SK-N-SH (cell line): ENCODE measurements at regions not wholly inside any gene's neighbourhood (a gene's known extent, or its start where the extent isn't known, plus 50 kb on each side); places are given as distances from the start of the nearest gene placed in this dataset.
"Not testable (repeated sequence)": the region's sequence is repeated elsewhere in the genome, so short reads cannot be mapped to it uniquely, and the experiment has no call there.

Source experiments
- CTCF ChIA-PET: fragments of 300-600, 350-600 bp; formaldehyde crosslinking; extraction: SDS; loops from one replicate; lab custom pipeline; 2021; lab: Yijun Ruan, JAX
- POLR2A ChIA-PET: fragments of 350-600 bp; sonication (Branson Sonifier 250); formaldehyde crosslinking; extraction: SDS; loops from one replicate; lab custom pipeline; 2020; ENCODE audit warnings: antibody characterized with exemption, inconsistent platforms; lab: Yijun Ruan, JAX
- DNase-seq: peaks from one replicate; pipeline ENCODE4 v3.0.0; 2012
- H2AFZ ChIP-seq: fragments of 200-600 bp; sonication (generic); 2 replicates; pipeline ENCODE4 v1.8.1; 2016; ENCODE audit warnings: antibody characterized with exemption, mild to moderate bottlenecking, low read depth
- H3F3A ChIP-seq: fragments of 200-600 bp; sonication (generic); replicated peaks from 2 replicates; pipeline ENCODE3; 2016; ENCODE audit warnings: antibody characterized with exemption, mild to moderate bottlenecking; ENCODE audit not compliant: insufficient read depth
- H3K27ac ChIP-seq, 2 experiments: fragments of 200-500 bp in 1 of 2; fragments of 200-600 bp in 1 of 2; sonication (Bioruptor generic) in 1 of 2; sonication (generic), shearing (Covaris generic) in 1 of 2; 2 replicates each; pipeline versions ENCODE4 v1.5.1 to v1.6.1; 2014 to 2016; ENCODE audit warnings: low read depth in 2 of 2, inconsistent platforms in 1 of 2, low read length in 1 of 2, mild to moderate bottlenecking in 1 of 2, mixed read lengths in 1 of 2
- H3K27me3 ChIP-seq: fragments of 200-600 bp; sonication (generic), shearing (Covaris generic); 2 replicates; pipeline ENCODE4 v1.6.1; 2016; ENCODE audit warnings: mixed run types; ENCODE audit not compliant: insufficient read depth
- H3K36me3 ChIP-seq, 2 experiments: fragments of 200-500 bp in 1 of 2; fragments of 200-600 bp in 1 of 2; sonication (Bioruptor generic) in 1 of 2; sonication (generic) in 1 of 2; replicated peaks in 1 of 2; 2 replicates each; pipeline versions ENCODE3 to v1.5.1; 2014 to 2016; ENCODE audit warnings: low read length in 1 of 2, mild to moderate bottlenecking in 1 of 2; ENCODE audit not compliant: insufficient read depth in 2 of 2, control insufficient read depth in 1 of 2
- H3K4me1 ChIP-seq, 2 experiments: fragments of 200-500 bp in 1 of 2; fragments of 200-600 bp in 1 of 2; sonication (Bioruptor generic) in 1 of 2; sonication (generic), shearing (Covaris generic) in 1 of 2; 2 replicates each; pipeline versions ENCODE4 v1.5.1 to v1.6.1; 2014 to 2016; ENCODE audit warnings: low read depth in 1 of 2, low read length in 1 of 2, mixed run types in 1 of 2; ENCODE audit not compliant: insufficient read depth in 2 of 2, control insufficient read depth in 1 of 2
- H3K4me2 ChIP-seq: fragments of 200-600 bp; sonication (generic), shearing (Covaris generic); 2 replicates; pipeline ENCODE4 v1.6.1; 2017; ENCODE audit warnings: mixed run types
- H3K4me3 ChIP-seq, 2 experiments: fragments of 200-500 bp in 1 of 2; fragments of 200-600 bp in 1 of 2; sonication (Bioruptor generic) in 1 of 2; sonication (generic), shearing (Covaris generic) in 1 of 2; 2 replicates each; pipeline versions ENCODE4 v1.5.1 to v1.8.1; 2014 to 2016; ENCODE audit warnings: low read depth in 2 of 2, inconsistent platforms in 1 of 2, low read length in 1 of 2, mild to moderate bottlenecking in 1 of 2, mixed read lengths in 1 of 2, moderate library complexity in 1 of 2
- H3K79me2 ChIP-seq: fragments of 200-600 bp; sonication (generic); 2 replicates; pipeline ENCODE4 v1.8.1; 2017; ENCODE audit warnings: mild to moderate bottlenecking; ENCODE audit not compliant: insufficient read depth
- H3K9ac ChIP-seq: fragments of 200-600 bp; sonication (generic); 2 replicates; pipeline ENCODE4 v1.6.1; 2017; ENCODE audit warnings: mixed run types
- H3K9me2 ChIP-seq: fragments of 200-600 bp; sonication (generic); 2 replicates; pipeline ENCODE4 v1.6.1; 2017; ENCODE audit warnings: mixed run types
- H3K9me3 ChIP-seq: fragments of 200-600 bp; sonication (generic); 2 replicates; pipeline ENCODE4 v1.6.1; 2017; ENCODE audit warnings: mixed run types, mild to moderate bottlenecking, moderate library complexity
- H4K20me1 ChIP-seq: fragments of 200-600 bp; sonication (generic); 2 replicates; pipeline ENCODE4 v1.6.1; 2017; ENCODE audit warnings: mild to moderate bottlenecking, mixed run types; ENCODE audit not compliant: insufficient read depth
- CHD2 ChIP-seq: fragments of 150-350 bp; IDR thresholded peaks from 2 replicates; pipeline ENCODE4 v1.6.1; 2018; ENCODE audit warnings: low read length; ENCODE audit not compliant: partially characterized antibody
- EP300 ChIP-seq, 2 experiments: IDR thresholded peaks; 2 replicates each; pipeline versions ENCODE4 v1.4.0 to v1.6.1; 2012; ENCODE audit warnings: borderline replicate concordance in 1 of 2, low read depth in 1 of 2, low read length in 1 of 2
- EZH2phosphoT487 ChIP-seq: fragments of 200-600 bp; sonication (generic); IDR thresholded peaks from 2 replicates; pipeline ENCODE4 v1.6.1; 2017; ENCODE audit warnings: low read depth, mixed run types, mild to moderate bottlenecking, antibody characterized with exemption, moderate library complexity, borderline replicate concordance
- FOSL2 ChIP-seq: IDR thresholded peaks from 2 replicates; pipeline ENCODE4 v1.4.0; 2012; ENCODE audit warnings: low read depth, mild to moderate bottlenecking, moderate library complexity, borderline replicate concordance
- GABPA ChIP-seq: IDR thresholded peaks from 2 replicates; pipeline ENCODE4 v1.4.0; 2012; ENCODE audit warnings: low read depth, mild to moderate bottlenecking
- GATA2 ChIP-seq: sonication (generic); formaldehyde crosslinking; IDR thresholded peaks from 2 replicates; pipeline ENCODE4 v1.5.0; 2020; ENCODE audit warnings: mild to moderate bottlenecking, missing genetic modification reagents
- IRF3 ChIP-seq: fragments of 150-350 bp; IDR thresholded peaks from 2 replicates; pipeline ENCODE4 v1.6.1; 2016; ENCODE audit warnings: mild to moderate bottlenecking, low read depth, low read length
- JUND ChIP-seq: IDR thresholded peaks from 2 replicates; pipeline ENCODE4 v1.4.0; 2012
- MAX ChIP-seq: IDR thresholded peaks from 2 replicates; pipeline ENCODE4 v1.4.0; 2012; ENCODE audit warnings: low read depth
- MXI1 ChIP-seq: IDR thresholded peaks from 2 replicates; pipeline ENCODE4 v1.6.1; 2012; ENCODE audit warnings: mild to moderate bottlenecking, low read depth, low read length, improper control_type of control experiment
- PBX3 ChIP-seq: IDR thresholded peaks from 2 replicates; pipeline ENCODE4; 2012
- RCOR1 ChIP-seq: fragments of 150-350 bp; IDR thresholded peaks from 2 replicates; pipeline ENCODE4 v1.6.1; 2017; ENCODE audit warnings: antibody characterized with exemption, low read length
- RXRA ChIP-seq: IDR thresholded peaks from 2 replicates; pipeline ENCODE4 v1.4.0; 2012; ENCODE audit warnings: low read depth, mild to moderate bottlenecking, borderline replicate concordance
- TCF12 ChIP-seq: IDR thresholded peaks from 2 replicates; pipeline ENCODE4 v1.4.0; 2012
- USF2 ChIP-seq: fragments of 150-350 bp; IDR thresholded peaks from 2 replicates; pipeline ENCODE4 v1.6.1; 2017; ENCODE audit warnings: antibody characterized with exemption, low read length, low read depth, borderline replicate concordance
- YY1 ChIP-seq: IDR thresholded peaks from 2 replicates; pipeline ENCODE4 v1.4.0; 2012; ENCODE audit warnings: low read depth, mild to moderate bottlenecking
- WGBS: methylation state at CpG from one replicate; pipeline ENCODE4 v1.1.6; 2017; ENCODE audit warnings: low lambda C conversion rate; 5-methylcytosine and 5-hydroxymethylcytosine counted together

- ChIA-PET POLR2A (no interaction called here), CTCF (interaction anchor here (0.8 to 1.2 kb wide), 4 partner anchors 22 to 415 kb away, joined by 3 to 5 read pairs (median 4); no protein-coding TSS in a partner anchor)
- H3K4me3 ChIP-seq = peak overlapping the region; percentile 79 to 81
- peak overlapping the region; percentile 84 for H3K4me2 ChIP-seq
- peaks cover 0 to 22% of the 10 kb centered on the region in 2 experiments; a peak in 1 of 4 replicates for H3K4me1 ChIP-seq
- H3K27ac ChIP-seq = peak overlapping the region in 1 of 2 experiments; percentile 69; a peak in 2 of 4 replicates
- no peaks in the 10 kb centered on the region for H4K20me1 ChIP-seq
- peak overlapping the region; percentile 62 for H3K9ac ChIP-seq
- H3K79me2 ChIP-seq = peaks cover 5% of the 10 kb centered on the region; the same call in 1 of the 2 replicates
- DNase-seq = peak; percentile 53
- H2AFZ ChIP-seq = peak overlapping the region; percentile 93
- no peaks in the 10 kb centered on the region for H3K27me3 ChIP-seq
- no peaks in the 10 kb centered on the region for H3K36me3 ChIP-seq
- 16% methylated on average over 14 of the region's 16 CpGs for WGBS
- no peaks in the 10 kb centered on the region for H3K9me3 ChIP-seq
- TF ChIP-seq EZH2phosphoT487 (no peak), TCF12 (peak; percentile 18; the same call in 1 of the 2 replicates), MXI1 (0 out of 2 replicates have a peak, but pooled peaks have one; percentile 5), GATA2 (CRISPR knock-in tag) (peak; percentile 78), RCOR1 (peak; percentile 58; the same call in 1 of the 2 replicates), CHD2 (peak; percentile 10), JUND (no peak), EP300 (IDR thresholded peaks at IDR 0.05; ENCODE audit: borderline replicate concordance in 1 of 2, low read depth in 1 of 2, low read length in 1 of 2) (peak in 1 of 2 experiments; percentile 53; a peak in 2 of 4 replicates)
- no peaks in the 10 kb centered on the region for H3K9me2 ChIP-seq
- no peaks in the 10 kb centered on the region for H3F3A ChIP-seq
Observed at GRCh38 chr13:99087954-99088491, 110.2 kb upstream of the DOCK9 start.

- WGBS = 85% methylated on average over 3 of the region's 3 CpGs
- TF ChIP-seq EP300 (IDR thresholded peaks at IDR 0.05; ENCODE audit: borderline replicate concordance in 1 of 2, low read depth in 1 of 2, low read length in 1 of 2) (no peak), IRF3 (no peak), GABPA (no peak), RXRA (no peak), YY1 (no peak), MAX (no peak), USF2 (no peak), FOSL2 (no peak), PBX3 (no peak)
Observed at GRCh38 chr13:99093997-99094396, 106.7 kb upstream of the UBAC2 start.

GRCh38 chr13:99101831-99102230 is 98.8 kb upstream of the UBAC2 start:
- POLR2A ChIA-PET, H3K36me3 ChIP-seq, H3K79me2 ChIP-seq, H4K20me1 ChIP-seq, H3K4me1 ChIP-seq, H2AFZ ChIP-seq, H3K27ac ChIP-seq, DNase-seq, H3K4me3 ChIP-seq, H3K27me3 ChIP-seq, H3K9me3 ChIP-seq, CTCF ChIA-PET, H3K9me2 ChIP-seq, H3K9ac ChIP-seq, H3K4me2 ChIP-seq, H3F3A ChIP-seq: not testable (repeated sequence)
- 61% methylated on average over 5 of the region's 5 CpGs for WGBS

More at GRCh38 chr13:99093997-99094396, 106.7 kb upstream of the UBAC2 start:
- H4K20me1 ChIP-seq = no peaks in the 10 kb centered on the region
- H3K79me2 ChIP-seq = no peaks in the 10 kb centered on the region
- no peak overlapping the region for H3K4me2 ChIP-seq
- H3K4me1 ChIP-seq = no peaks in the 10 kb centered on the region
- no peak overlapping the region for H3K4me3 ChIP-seq
- ChIA-PET POLR2A (no interaction called here), CTCF (no interaction called here)
- no peaks in the 10 kb centered on the region; the same call in 1 of the 2 replicates for H3K27me3 ChIP-seq
- no peak overlapping the region for H2AFZ ChIP-seq
- H3K9me3 ChIP-seq = no peaks in the 10 kb centered on the region
- no peaks in the 10 kb centered on the region for H3K36me3 ChIP-seq
- H3K9ac ChIP-seq = no peak overlapping the region
- no peak for DNase-seq
- H3F3A ChIP-seq = no peaks in the 10 kb centered on the region
- no peak overlapping the region for H3K27ac ChIP-seq
- H3K9me2 ChIP-seq = no peaks in the 10 kb centered on the region
